Trophoblast cell (in vitro differentiated cells and primary cell): ENCODE measurements at regions not wholly inside any gene's neighbourhood (a gene's known extent, or its start where the extent isn't known, plus 50 kb on each side); places are given as distances from the start of the nearest gene placed in this dataset.

Experiments
- DNase-seq, 2 donors: peaks; one replicate each; pipeline ENCODE4 v3.0.0-alpha.2; 2016
- H2AFZ ChIP-seq: 2 replicates; pipeline ENCODE4 v1.6.1; 2013; ENCODE audit warnings: low read length, moderate library complexity, mild to moderate bottlenecking; ENCODE audit not compliant: insufficient read depth, poor library complexity
- H2AK5ac ChIP-seq: 2 replicates; pipeline ENCODE4 v1.6.1; 2013; ENCODE audit warnings: mild to moderate bottlenecking, low read length
- H2BK120ac ChIP-seq: 2 replicates; pipeline ENCODE4 v1.6.1; 2013; ENCODE audit warnings: low read length, mild to moderate bottlenecking, moderate library complexity; ENCODE audit not compliant: insufficient read depth, poor library complexity
- H2BK12ac ChIP-seq: 2 replicates; pipeline ENCODE4 v1.6.1; 2013; ENCODE audit warnings: mild to moderate bottlenecking, low read length, moderate library complexity
- H2BK5ac ChIP-seq: 2 replicates; pipeline ENCODE4 v1.6.1; 2013; ENCODE audit warnings: low read length, low read depth, moderate library complexity, mild to moderate bottlenecking; ENCODE audit not compliant: poor library complexity
- H3K14ac ChIP-seq: 2 replicates; pipeline ENCODE4 v1.6.1; 2013; ENCODE audit warnings: mild to moderate bottlenecking, low read length
- H3K18ac ChIP-seq: 2 replicates; pipeline ENCODE4 v1.6.1; 2013; ENCODE audit warnings: mild to moderate bottlenecking, low read length
- H3K23ac ChIP-seq: 2 replicates; pipeline ENCODE4 v1.6.1; 2013; ENCODE audit warnings: low read length
- H3K27ac ChIP-seq: 2 replicates; pipeline ENCODE4 v1.5.1; 2013; ENCODE audit warnings: low read depth, mild to moderate bottlenecking, inconsistent platforms, low read length, moderate library complexity
- H3K27me3 ChIP-seq: 2 replicates; pipeline ENCODE4 v1.6.1; 2013; ENCODE audit warnings: inconsistent platforms, mild to moderate bottlenecking, low read length, moderate library complexity; ENCODE audit not compliant: insufficient read depth
- H3K36me3 ChIP-seq, 2 experiments: 1 replicate in 1 of 2; 2 replicates in 1 of 2; pipeline ENCODE4 v1.6.1; 2013; ENCODE audit warnings: low read length in 2 of 2, mild to moderate bottlenecking in 2 of 2, moderate library complexity in 1 of 2; ENCODE audit not compliant: insufficient read depth in 2 of 2, control insufficient read depth in 1 of 2
- H3K4ac ChIP-seq: 2 replicates; pipeline ENCODE4 v1.6.1; 2013; ENCODE audit warnings: low read depth, mild to moderate bottlenecking, low read length, moderate library complexity
- H3K4me1 ChIP-seq, 2 experiments: 1 replicate in 1 of 2; 2 replicates in 1 of 2; pipeline ENCODE4 v1.6.1; 2013; ENCODE audit warnings: low read length in 2 of 2, mild to moderate bottlenecking in 2 of 2, moderate library complexity in 1 of 2; ENCODE audit not compliant: insufficient read depth in 2 of 2, control insufficient read depth in 1 of 2
- H3K4me2 ChIP-seq: 2 replicates; pipeline ENCODE4 v1.6.1; 2013; ENCODE audit warnings: inconsistent platforms, mild to moderate bottlenecking, low read length, moderate library complexity
- H3K4me3 ChIP-seq: 2 replicates; pipeline ENCODE4 v1.5.1; 2013; ENCODE audit warnings: mild to moderate bottlenecking, low read depth, low read length, inconsistent platforms
- H3K79me1 ChIP-seq: one replicate; pipeline ENCODE4 v1.6.1; 2013; ENCODE audit warnings: low read length
- H3K79me2 ChIP-seq: 2 replicates; pipeline ENCODE4 v1.6.1; 2013; ENCODE audit warnings: low read length, mild to moderate bottlenecking; ENCODE audit not compliant: control insufficient read depth, insufficient read depth, poor library complexity
- H3K9ac ChIP-seq: 2 replicates; pipeline ENCODE4 v1.6.1; 2013; ENCODE audit warnings: mild to moderate bottlenecking, low read length
- H3K9me3 ChIP-seq: 2 replicates; pipeline ENCODE4 v1.6.1; 2013; ENCODE audit warnings: low read depth, mild to moderate bottlenecking, control low read depth, inconsistent platforms, low read length; ENCODE audit not compliant: insufficient read depth
- H4K12ac ChIP-seq: 2 replicates; pipeline ENCODE4 v1.6.1; 2013; ENCODE audit warnings: low read depth, mild to moderate bottlenecking, low read length, moderate library complexity
- H4K8ac ChIP-seq: 2 replicates; pipeline ENCODE4 v1.6.1; 2013; ENCODE audit warnings: low read depth, mild to moderate bottlenecking, low read length, moderate library complexity
- H4K91ac ChIP-seq: one replicate; pipeline ENCODE4 v1.6.1; 2013; ENCODE audit warnings: low read depth, mild to moderate bottlenecking, low read length, moderate library complexity
- WGBS: extraction: QIAGEN DNeasy Blood & Tissue Kit; methylation state at CpG from one replicate; pipeline ENCODE4 v1.1.7; 2013; ENCODE audit warnings: missing lambda C conversion rate; ENCODE audit not compliant: insufficient read length, insufficient coverage; ENCODE audit errors: extremely low coverage; 5-methylcytosine and 5-hydroxymethylcytosine counted together

- H3K9me3 ChIP-seq, result peaks cover 2% of the 10 kb centered on the region
- no peak overlapping the region for H3K23ac ChIP-seq
- H3K27ac ChIP-seq, result no peak overlapping the region
- no peaks in the 10 kb centered on the region for H3K79me2 ChIP-seq
- no peak overlapping the region for H2AFZ ChIP-seq
- no peak overlapping the region for H2BK120ac ChIP-seq
- H3K18ac ChIP-seq, result no peak overlapping the region
- peaks cover 26 to 27% of the 10 kb centered on the region in 2 experiments for H3K4me1 ChIP-seq
- DNase-seq, result no peak
- H2BK5ac ChIP-seq, result no peak overlapping the region
- peaks cover 6% of the 10 kb centered on the region for H3K79me1 ChIP-seq
- H3K4ac ChIP-seq, result no peak overlapping the region
- H2BK12ac ChIP-seq, result no peak overlapping the region
- H3K4me3 ChIP-seq, result no peak overlapping the region
- H3K9ac ChIP-seq, result no peak overlapping the region
- no peak overlapping the region for H4K12ac ChIP-seq
- H2AK5ac ChIP-seq, result no peak overlapping the region
- no peaks in the 10 kb centered on the region for H3K36me3 ChIP-seq
- no peak overlapping the region for H4K91ac ChIP-seq
- H3K4me2 ChIP-seq, result no peak overlapping the region
- WGBS, result no CpG with 5 or more reads among the region's 6 CpGs
- H3K14ac ChIP-seq, result no peak overlapping the region
- H3K27me3 ChIP-seq, result no peaks in the 10 kb centered on the region
- no peak overlapping the region for H4K8ac ChIP-seq
Observed at GRCh38 chr10:31584876-31585275, 265.9 kb downstream of the ZEB1 start.

DNA sequence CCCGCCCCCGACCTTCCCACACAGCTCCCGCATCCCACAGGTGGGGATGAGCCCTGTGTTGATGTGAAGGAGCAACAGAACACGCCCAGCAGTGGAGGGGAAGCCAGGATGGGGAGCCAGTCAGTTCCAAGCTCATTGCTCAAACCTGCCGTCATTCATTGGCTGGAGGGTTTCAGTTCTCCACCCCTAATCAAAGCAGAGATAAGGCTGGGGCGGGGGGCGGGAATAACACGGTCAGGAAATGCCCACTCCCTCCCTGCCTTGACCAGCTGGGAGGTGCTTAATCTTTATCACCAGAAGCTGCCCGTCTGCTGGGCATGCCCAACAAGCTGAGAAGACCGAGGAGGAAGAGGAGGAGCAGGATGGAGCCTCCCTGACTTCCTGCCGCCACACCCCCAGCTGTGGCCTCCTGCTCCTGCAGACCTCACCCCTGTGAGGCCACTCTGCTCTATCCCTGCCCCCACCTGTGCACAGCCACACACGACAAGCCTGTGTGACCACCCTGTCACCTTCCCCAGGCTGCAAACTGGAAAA, 265.1 kb downstream of the ZEB1 start:
- H4K91ac ChIP-seq, result peak overlapping the region; percentile 11
- H3K27me3 ChIP-seq, result no peaks in the 10 kb centered on the region
- H2BK120ac ChIP-seq, result peak overlapping the region; percentile 7
- no peak for DNase-seq
- no peak overlapping the region for H3K27ac ChIP-seq
- H4K8ac ChIP-seq, result no peak overlapping the region
- peaks cover 2% of the 10 kb centered on the region for H3K9me3 ChIP-seq
- H3K79me2 ChIP-seq, result no peaks in the 10 kb centered on the region
- no peak overlapping the region for H3K4ac ChIP-seq
- H3K23ac ChIP-seq, result no peak overlapping the region
- H4K12ac ChIP-seq, result no peak overlapping the region
- no peak overlapping the region for H2AFZ ChIP-seq
- H3K14ac ChIP-seq, result no peak overlapping the region
- H3K9ac ChIP-seq, result no peak overlapping the region
- no peak overlapping the region for H3K4me2 ChIP-seq
- H3K18ac ChIP-seq, result peak overlapping the region; percentile 16
- H3K4me3 ChIP-seq, result no peak overlapping the region
- peaks cover 6% of the 10 kb centered on the region for H3K79me1 ChIP-seq
- no peaks in the 10 kb centered on the region for H3K36me3 ChIP-seq
- no peak overlapping the region for H2BK5ac ChIP-seq
- no CpG with 5 or more reads among the region's 12 CpGs for WGBS
- H2AK5ac ChIP-seq, result no peak overlapping the region
- H2BK12ac ChIP-seq, result peak overlapping the region; percentile 50
- H3K4me1 ChIP-seq, result peaks cover 26 to 27% of the 10 kb centered on the region in 2 experiments

- Histone ChIP-seq H3K14ac (no peak overlapping the region), H3K79me1 (peaks cover 6% of the 10 kb centered on the region), H3K4me2 (no peak overlapping the region), H3K23ac (no peak overlapping the region), H2BK120ac (no peak overlapping the region), H4K8ac (no peak overlapping the region), H4K91ac (peak overlapping the region; percentile 20), H2AFZ (no peak overlapping the region), H3K4ac (no peak overlapping the region), H3K27me3 (no peaks in the 10 kb centered on the region), H3K9me3 (peaks cover 2% of the 10 kb centered on the region), H3K4me1 (peaks cover 26 to 27% of the 10 kb centered on the region in 2 experiments), H3K36me3 (no peaks in the 10 kb centered on the region), H3K18ac (no peak overlapping the region), H2AK5ac (no peak overlapping the region), H2BK12ac (peak overlapping the region; percentile 41), H3K27ac (no peak overlapping the region), H3K79me2 (no peaks in the 10 kb centered on the region), H3K4me3 (no peak overlapping the region), H3K9ac (no peak overlapping the region), H2BK5ac (no peak overlapping the region), H4K12ac (no peak overlapping the region)
- no CpG with 5 or more reads among the region's 6 CpGs for WGBS
- no peak for DNase-seq
Observed at GRCh38 chr10:31583293-31583692, 264.3 kb downstream of the ZEB1 start.

DNA sequence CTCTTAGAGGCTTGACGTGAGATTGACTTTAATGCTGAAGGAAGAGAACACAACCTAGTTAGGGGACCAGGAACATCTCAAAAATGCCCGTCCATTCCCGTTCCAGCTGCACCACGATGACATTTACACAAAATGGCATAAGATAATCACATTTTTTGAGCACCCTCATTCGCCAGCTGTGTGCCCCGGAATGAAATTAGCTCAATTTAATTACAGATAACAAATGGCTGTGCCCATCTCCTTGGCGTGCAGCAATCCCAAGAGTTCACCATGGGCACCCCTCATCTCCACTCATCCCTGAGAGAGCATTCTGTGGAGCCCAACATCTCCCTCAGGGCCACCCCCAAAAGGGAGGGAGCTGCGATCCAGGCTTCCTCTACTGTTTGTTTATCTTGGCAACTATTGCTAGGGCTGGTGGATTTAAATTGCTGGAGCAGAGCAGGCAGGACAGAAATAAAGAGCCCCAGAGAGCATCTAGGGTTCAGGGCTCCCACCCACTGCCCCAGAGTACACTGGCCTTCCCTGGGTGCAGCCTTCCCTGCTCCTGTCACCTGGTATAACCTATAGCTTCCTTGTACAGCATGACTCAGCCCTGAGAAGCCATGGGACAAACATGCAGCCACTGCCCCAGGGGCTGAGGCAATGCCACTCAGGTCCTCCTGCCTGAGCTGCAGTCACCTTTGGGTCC, 263.5 kb downstream of the ZEB1 start:
- Histone ChIP-seq H2AK5ac (peak overlapping the region; percentile 32), H4K8ac (peak overlapping the region; percentile 54), H3K79me2 (no peaks in the 10 kb centered on the region), H3K14ac (peak overlapping the region; percentile 22), H3K9ac (no peak overlapping the region), H2BK12ac (peak overlapping the region; percentile 37), H3K36me3 (no peaks in the 10 kb centered on the region), H2BK120ac (peak overlapping the region; percentile 53), H3K4me2 (peak overlapping the region; percentile 17), H3K79me1 (peaks cover 6% of the 10 kb centered on the region), H3K27me3 (no peaks in the 10 kb centered on the region), H3K27ac (peak overlapping the region; percentile 57), H3K18ac (no peak overlapping the region), H3K23ac (no peak overlapping the region), H4K12ac (peak overlapping the region; percentile 22), H3K4ac (no peak overlapping the region), H2AFZ (peak overlapping the region; percentile 39), H3K9me3 (peaks cover 2% of the 10 kb centered on the region), H4K91ac (peak overlapping the region; percentile 81), H2BK5ac (peak overlapping the region; percentile 52), H3K4me1 (peaks cover 26 to 27% of the 10 kb centered on the region in 2 experiments), H3K4me3 (no peak overlapping the region)
- no CpG with 5 or more reads among the region's 8 CpGs for WGBS
- DNase-seq, result peak; percentile 66 to 81
